ENCODE measurements at regions not wholly inside any gene's neighbourhood (a gene's known extent, or its start where the extent isn't known, plus 50 kb on each side); places are given as distances from the start of the nearest gene placed in this dataset.
"Not testable (repeated sequence)": the region's sequence is repeated elsewhere in the genome, so short reads cannot be mapped to it uniquely, and the experiment has no call there.

GRCh38 chr2:78754930-78755329 lies 270.6 kb upstream of the REG3G start:
- TF ChIP-seq POLR2A (IDR thresholded peaks at IDR 0.05) (no peak), CTCF (IDR thresholded peaks at IDR 0.05) (no peak)
- H3K36me3 ChIP-seq: no peaks in the 10 kb centered on the region
- DNase-seq: no peak
- no peak overlapping the region for H3K27ac ChIP-seq
- H3K4me1 ChIP-seq: no peaks in the 10 kb centered on the region
- no peaks in the 10 kb centered on the region for H3K27me3 ChIP-seq
- H3K9me3 ChIP-seq: no peaks in the 10 kb centered on the region
- H3K4me3 ChIP-seq: no peak overlapping the region

GRCh38 chr2:78757191-78757590 lies 268.3 kb upstream of the REG3G start:
- no peaks in the 10 kb centered on the region for H3K9me3 ChIP-seq
- no peaks in the 10 kb centered on the region for H3K27me3 ChIP-seq
- no peak overlapping the region for H3K4me3 ChIP-seq
- H3K27ac ChIP-seq: no peak overlapping the region
- H3K4me1 ChIP-seq: no peaks in the 10 kb centered on the region
- H3K36me3 ChIP-seq: no peaks in the 10 kb centered on the region
- no peak for DNase-seq
- TF ChIP-seq CTCF (IDR thresholded peaks at IDR 0.05): no peak

- Histone ChIP-seq H3K27ac (no peak overlapping the region), H3K9me3 (no peaks in the 10 kb centered on the region), H3K4me3 (no peak overlapping the region), H3K36me3 (no peaks in the 10 kb centered on the region), H3K27me3 (no peaks in the 10 kb centered on the region), H3K4me1 (no peaks in the 10 kb centered on the region)
- no peak for DNase-seq
- no peak for TF ChIP-seq POLR2A (IDR thresholded peaks at IDR 0.05)
- TF ChIP-seq CTCF (IDR thresholded peaks at IDR 0.05): no peak
Observed at GRCh38 chr2:78757640-78758039, 267.9 kb upstream of the REG3G start.

GRCh38 chr2:78758765-78759164 lies 266.7 kb upstream of the REG3G start:
- not testable (repeated sequence) for DNase-seq, H3K4me3 ChIP-seq, H3K9me3 ChIP-seq, H3K27ac ChIP-seq, H3K4me1 ChIP-seq, H3K27me3 ChIP-seq, H3K36me3 ChIP-seq

- H3K27me3 ChIP-seq: no peaks in the 10 kb centered on the region
- TF ChIP-seq POLR2A (IDR thresholded peaks at IDR 0.05) (no peak), CTCF (IDR thresholded peaks at IDR 0.05) (no peak)
- no peaks in the 10 kb centered on the region for H3K36me3 ChIP-seq
- H3K4me1 ChIP-seq: no peaks in the 10 kb centered on the region
- H3K9me3 ChIP-seq: no peaks in the 10 kb centered on the region
- H3K27ac ChIP-seq: no peak overlapping the region
- DNase-seq: no peak
- no peak overlapping the region for H3K4me3 ChIP-seq
Observed at GRCh38 chr2:78766459-78766858, 259.0 kb upstream of the REG3G start.

- H3K27ac ChIP-seq: no peak overlapping the region
- no peak for TF ChIP-seq POLR2A (IDR thresholded peaks at IDR 0.05)
- TF ChIP-seq CTCF (IDR thresholded peaks at IDR 0.05): no peak
- H3K4me1 ChIP-seq: no peaks in the 10 kb centered on the region
- no peak overlapping the region for H3K4me3 ChIP-seq
- H3K27me3 ChIP-seq: no peaks in the 10 kb centered on the region
- no peaks in the 10 kb centered on the region for H3K36me3 ChIP-seq
- no peak for DNase-seq
- no peaks in the 10 kb centered on the region for H3K9me3 ChIP-seq
Observed at GRCh38 chr2:78768016-78768415, 257.5 kb upstream of the REG3G start.
